Neural cell (in vitro differentiated cells): ENCODE measurements at regions not wholly inside any gene's neighbourhood (a gene's known extent, or its start where the extent isn't known, plus 50 kb on each side); places are given as distances from the start of the nearest gene placed in this dataset.

Source experiments
- CTCF ChIP-seq: fragments of 450-650 bp; IDR thresholded peaks from 2 replicates; pipeline ENCODE4 v1.5.1; 2014; ENCODE audit warnings: antibody characterized with exemption, mild to moderate bottlenecking, moderate library complexity; ENCODE audit not compliant: poor library complexity, severe bottlenecking
- EP300 ChIP-seq: fragments of 450-650 bp; conservative IDR thresholded peaks from 2 replicates; pipeline ENCODE4 v1.6.1; 2014; ENCODE audit warnings: antibody characterized with exemption, mild to moderate bottlenecking, moderate library complexity; ENCODE audit not compliant: poor library complexity, severe bottlenecking
- EZH2 ChIP-seq: fragments of 200-600, 300-800 bp; shearing (Covaris generic), sonication (generic); IDR thresholded peaks from 2 replicates; pipeline ENCODE4 v1.6.1; 2014; ENCODE audit warnings: antibody characterized with exemption, low read length, borderline replicate concordance, mild to moderate bottlenecking; ENCODE audit not compliant: insufficient read depth, poor library complexity, severe bottlenecking
- POLR2AphosphoS5 ChIP-seq: IDR thresholded peaks from 2 replicates; pipeline ENCODE4 v1.6.1; 2012
- RAD21 ChIP-seq: fragments of 450-650 bp; conservative IDR thresholded peaks from 2 replicates; pipeline ENCODE4 v1.6.1; 2014; ENCODE audit warnings: antibody characterized with exemption, mild to moderate bottlenecking, moderate library complexity
- REST ChIP-seq: IDR thresholded peaks from 2 replicates; pipeline ENCODE4 v1.6.1; 2012; ENCODE audit warnings: borderline replicate concordance
- SMC3 ChIP-seq: fragments of 450-650 bp; conservative IDR thresholded peaks from 2 replicates; pipeline ENCODE4 v1.6.1; 2014; ENCODE audit warnings: antibody characterized with exemption, mild to moderate bottlenecking, moderate library complexity; ENCODE audit not compliant: poor library complexity
- TAF1 ChIP-seq: IDR thresholded peaks from 2 replicates; pipeline ENCODE4 v1.6.1; 2012; ENCODE audit warnings: low read depth

GRCh38 chr5:4215143-4215542 lies 619.5 kb downstream of the IRX1 start:
- no peak for TF ChIP-seq CTCF
- no peak for TF ChIP-seq TAF1
- TF ChIP-seq POLR2AphosphoS5, result no peak
- TF ChIP-seq RAD21, result no peak
- TF ChIP-seq REST, result no peak
- TF ChIP-seq EZH2, result no peak
- no peak for TF ChIP-seq EP300
- no peak for TF ChIP-seq SMC3
